ENCODE measurements at regions not wholly inside any gene's neighbourhood (a gene's known extent, or its start where the extent isn't known, plus 50 kb on each side); places are given as distances from the start of the nearest gene placed in this dataset.
"Not testable (repeated sequence)": the region's sequence is repeated elsewhere in the genome, so short reads cannot be mapped to it uniquely, and the experiment has no call there.

DNA sequence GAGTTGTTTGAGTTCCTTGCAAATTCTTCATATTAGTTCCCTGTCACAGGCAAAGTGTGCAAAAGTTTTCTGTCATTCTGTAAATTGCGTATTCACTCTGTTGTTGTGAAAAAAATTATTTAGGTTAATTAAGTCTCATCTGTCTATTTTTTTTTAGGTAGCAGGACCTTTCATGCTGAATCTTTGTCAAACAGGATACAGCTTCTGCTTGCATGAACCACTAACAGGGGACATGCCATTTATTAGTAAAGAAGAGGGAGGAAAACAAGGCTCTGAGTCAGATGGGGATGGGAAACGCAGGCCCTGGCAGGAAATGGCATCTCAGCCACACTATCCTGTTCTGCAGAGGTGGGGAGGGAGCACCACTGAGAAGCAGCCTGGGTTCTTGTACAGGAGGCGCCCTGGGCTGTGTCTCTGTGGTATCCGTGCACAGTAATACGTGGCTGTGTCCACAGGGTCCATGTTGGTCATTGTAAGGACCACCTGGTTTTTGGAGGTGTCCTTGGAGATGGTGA, 1243.8 kb downstream of the TMEM121 start:
- not testable (repeated sequence) for H3K27me3 ChIP-seq (ENCODE audit: control insufficient read depth, insufficient read depth, low read length); H3K36me3 ChIP-seq (ENCODE audit: control insufficient read depth, insufficient read depth, low read length); H4K20me1 ChIP-seq (ENCODE audit: control insufficient read depth, extremely low read depth, insufficient read depth, low read length); H3K27ac ChIP-seq (ENCODE audit: insufficient read depth, low read length); H3K4me2 ChIP-seq (ENCODE audit: extremely low read depth, insufficient read depth, low read length); DNase-seq (ENCODE audit: low read depth in 2 of 2); H3K9me3 ChIP-seq (ENCODE audit: control insufficient read depth, insufficient read depth, low read depth, low read length); H3K9ac ChIP-seq (ENCODE audit: insufficient read depth, low read length); H3K4me3 ChIP-seq (replicated peaks in 1 of 4; ENCODE audit: control extremely low read depth in 1 of 4, insufficient read depth in 1 of 4, low read depth in 3 of 4, low read length in 4 of 4); H3K79me2 ChIP-seq (ENCODE audit: control insufficient read depth, insufficient read depth, low read length); H2AFZ ChIP-seq (ENCODE audit: low read length); H3K4me1 ChIP-seq (ENCODE audit: control insufficient read depth, extremely low read depth, insufficient read depth, low read length)

DNA sequence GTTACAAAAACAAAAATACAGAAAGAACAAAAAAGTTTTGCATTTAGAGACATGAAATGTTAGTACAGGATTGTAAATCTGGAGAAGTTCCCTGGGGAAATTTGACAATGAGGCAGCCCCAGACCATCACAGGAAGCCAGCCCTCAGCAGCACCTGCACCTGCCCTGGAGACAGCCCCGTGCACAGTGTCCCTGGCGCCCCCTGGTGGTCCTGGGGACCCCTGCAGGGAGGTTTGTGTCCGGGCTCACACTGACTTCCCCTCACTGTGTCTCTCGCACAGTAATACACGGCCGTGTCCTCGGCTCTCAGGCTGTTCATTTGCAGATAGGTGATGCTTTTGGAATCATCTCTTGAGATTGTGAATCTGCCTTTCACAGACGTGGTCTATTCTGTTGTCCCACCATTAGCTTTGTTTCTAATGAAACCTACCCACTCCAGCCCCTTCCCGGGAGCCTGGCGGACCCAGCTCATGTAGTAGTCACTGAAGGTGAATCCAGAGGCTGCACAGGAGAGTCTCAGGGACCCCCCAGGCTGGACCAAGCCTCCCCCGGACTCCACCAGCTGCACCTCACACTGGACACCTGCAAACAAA, 1248.6 kb downstream of the TMEM121 start:
- not testable (repeated sequence) for H3K4me1 ChIP-seq (ENCODE audit: control insufficient read depth, extremely low read depth, insufficient read depth, low read length); H4K20me1 ChIP-seq (ENCODE audit: control insufficient read depth, extremely low read depth, insufficient read depth, low read length); H3K27ac ChIP-seq (ENCODE audit: insufficient read depth, low read length); H3K36me3 ChIP-seq (ENCODE audit: control insufficient read depth, insufficient read depth, low read length); H3K4me3 ChIP-seq (replicated peaks in 1 of 4; ENCODE audit: control extremely low read depth in 1 of 4, insufficient read depth in 1 of 4, low read depth in 3 of 4, low read length in 4 of 4); H3K4me2 ChIP-seq (ENCODE audit: extremely low read depth, insufficient read depth, low read length); H3K9ac ChIP-seq (ENCODE audit: insufficient read depth, low read length); DNase-seq (ENCODE audit: low read depth in 2 of 2); H3K9me3 ChIP-seq (ENCODE audit: control insufficient read depth, insufficient read depth, low read depth, low read length); H3K79me2 ChIP-seq (ENCODE audit: control insufficient read depth, insufficient read depth, low read length); H2AFZ ChIP-seq (ENCODE audit: low read length); H3K27me3 ChIP-seq (ENCODE audit: control insufficient read depth, insufficient read depth, low read length)

GRCh38 chr14:106776395-106776983, 1250.1 kb downstream of the TMEM121 start:
- Histone ChIP-seq H2AFZ (ENCODE audit: low read length) (no peak overlapping the region), H3K4me1 (ENCODE audit: control insufficient read depth, extremely low read depth, insufficient read depth, low read length) (no peaks in the 10 kb centered on the region), H4K20me1 (ENCODE audit: control insufficient read depth, extremely low read depth, insufficient read depth, low read length) (no peaks in the 10 kb centered on the region)

More at GRCh38 chr14:106776395-106776983, 1250.1 kb downstream of the TMEM121 start:
- Histone ChIP-seq H3K36me3 (ENCODE audit: control insufficient read depth, insufficient read depth, low read length) (no peaks in the 10 kb centered on the region), H3K4me2 (ENCODE audit: extremely low read depth, insufficient read depth, low read length) (no peak overlapping the region), H3K27me3 (ENCODE audit: control insufficient read depth, insufficient read depth, low read length) (no peaks in the 10 kb centered on the region), H3K4me3 (replicated peaks in 1 of 4; ENCODE audit: control extremely low read depth in 1 of 4, insufficient read depth in 1 of 4, low read depth in 3 of 4, low read length in 4 of 4) (no peak overlapping the region), H3K27ac (ENCODE audit: insufficient read depth, low read length) (no peak overlapping the region), H3K79me2 (ENCODE audit: control insufficient read depth, insufficient read depth, low read length) (no peaks in the 10 kb centered on the region), H3K9ac (ENCODE audit: insufficient read depth, low read length) (no peak overlapping the region), H3K9me3 (ENCODE audit: control insufficient read depth, insufficient read depth, low read depth, low read length) (no peaks in the 10 kb centered on the region)
- TF ChIP-seq EZH2 (IDR thresholded peaks at IDR 0.05; ENCODE audit: low read length, missing control alignments) (no peak), CTCF (conservative IDR thresholded peaks at IDR 0.05 in 1 of 2, IDR thresholded peaks at IDR 0.05 in 1 of 2; ENCODE audit: low read depth in 1 of 2, low read length in 2 of 2) (no peak)
- DNase-seq (ENCODE audit: low read depth in 2 of 2): no peak
